ENCODE measurements at regions not wholly inside any gene's neighbourhood (a gene's known extent, or its start where the extent isn't known, plus 50 kb on each side); places are given as distances from the start of the nearest gene placed in this dataset.
A peak's percentile ranks its signal among the peaks of the same experiment; 100 is the strongest.

DNA sequence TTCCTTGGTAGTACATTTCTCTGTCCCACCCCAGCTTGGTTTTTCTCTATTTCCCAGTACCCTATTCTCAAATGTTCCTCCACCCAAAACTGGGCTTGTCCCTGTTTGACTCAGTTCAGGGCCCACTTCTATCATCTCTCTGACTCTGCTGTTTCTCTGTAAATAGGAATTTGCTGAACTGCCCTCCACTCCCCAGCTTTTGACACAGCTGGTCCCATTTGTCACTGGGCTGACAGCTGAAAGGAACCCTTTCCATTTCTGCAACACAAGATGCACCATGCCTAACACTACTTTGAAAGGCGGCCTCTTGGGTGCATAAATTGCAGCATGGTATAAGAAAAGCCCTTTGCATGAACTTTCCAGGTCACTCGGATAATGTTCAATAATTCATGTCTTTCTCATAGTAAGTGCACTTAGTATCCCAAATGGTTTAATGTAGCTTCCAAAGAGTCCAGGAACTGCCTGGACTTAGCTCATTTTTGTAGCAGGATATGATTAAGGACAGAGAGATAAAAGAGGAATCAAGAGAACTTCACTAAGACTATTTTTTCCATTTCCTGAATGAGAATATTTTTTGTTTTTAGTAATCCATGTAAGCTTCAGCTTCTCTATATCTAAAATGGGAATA is 256.7 kb downstream of the CDH11 start:
- DNase-seq: no peak
- H3K79me1 ChIP-seq (ENCODE audit: insufficient read depth, low read depth, low read length, poor library complexity, severe bottlenecking): no peaks in the 10 kb centered on the region
- no peak overlapping the region for H2AK5ac ChIP-seq (ENCODE audit: insufficient read length, low read length)
- H2BK15ac ChIP-seq (ENCODE audit: low read depth, low read length): no peak overlapping the region
- no peak overlapping the region for H4K8ac ChIP-seq (replicated peaks; ENCODE audit: insufficient read length, low read depth, low read length)
- H4K5ac ChIP-seq (ENCODE audit: insufficient read length, low read depth, low read length): no peak overlapping the region
- no peak overlapping the region for H3K18ac ChIP-seq (ENCODE audit: insufficient read length, low read depth, low read length)
- H3K27me3 ChIP-seq (ENCODE audit: insufficient read depth, low read length): no peaks in the 10 kb centered on the region
- no peaks in the 10 kb centered on the region for H3K79me2 ChIP-seq (ENCODE audit: insufficient read depth, low read length)
- Mint-ChIP-seq H3K9me3 (no peaks in the 10 kb centered on the region), H3K4me1 (no peaks in the 10 kb centered on the region), H3K36me3 (ENCODE audit: insufficient read depth in 1 of 3, low read depth in 3 of 3) (no peaks in the 10 kb centered on the region), H3K4me3 (no peak overlapping the region), H3K27me3 (ENCODE audit: low read depth) (no peaks in the 10 kb centered on the region), H3K27ac (no peak overlapping the region)
- H4K91ac ChIP-seq (ENCODE audit: insufficient read length, low read depth, low read length): no peak overlapping the region
- no peak overlapping the region for H3K23ac ChIP-seq (ENCODE audit: insufficient read length, low read depth, low read length)
- no peak overlapping the region for H3T11ph ChIP-seq (ENCODE audit: low read length)
- no peak overlapping the region for H2BK120ac ChIP-seq (ENCODE audit: low read depth, low read length, poor library complexity, severe bottlenecking)
- H3K14ac ChIP-seq (ENCODE audit: insufficient read depth, low read length): peak overlapping the region; percentile 75; the same call in 1 of the 2 replicates
- no peak overlapping the region for H2AFZ ChIP-seq (ENCODE audit: low read length)
- no peak overlapping the region for H2BK5ac ChIP-seq (ENCODE audit: insufficient read length, low read length)
- H3K9ac ChIP-seq (ENCODE audit: extremely low read depth, insufficient read length, low read length): no peak overlapping the region
- WGBS (ENCODE audit: extremely low coverage, insufficient read length, low lambda C conversion rate): no CpG with 5 or more reads among the region's 2 CpGs
- H3K27ac ChIP-seq (ENCODE audit: insufficient read length, low read depth, low read length): no peak overlapping the region
- H3K4me2 ChIP-seq (ENCODE audit: insufficient read depth, insufficient read length, low read length): no peak overlapping the region
- no peaks in the 10 kb centered on the region for H3K23me2 ChIP-seq (ENCODE audit: insufficient read length, low read depth, low read length, poor library complexity, severe bottlenecking)
- TF ChIP-seq, protein P1, sequence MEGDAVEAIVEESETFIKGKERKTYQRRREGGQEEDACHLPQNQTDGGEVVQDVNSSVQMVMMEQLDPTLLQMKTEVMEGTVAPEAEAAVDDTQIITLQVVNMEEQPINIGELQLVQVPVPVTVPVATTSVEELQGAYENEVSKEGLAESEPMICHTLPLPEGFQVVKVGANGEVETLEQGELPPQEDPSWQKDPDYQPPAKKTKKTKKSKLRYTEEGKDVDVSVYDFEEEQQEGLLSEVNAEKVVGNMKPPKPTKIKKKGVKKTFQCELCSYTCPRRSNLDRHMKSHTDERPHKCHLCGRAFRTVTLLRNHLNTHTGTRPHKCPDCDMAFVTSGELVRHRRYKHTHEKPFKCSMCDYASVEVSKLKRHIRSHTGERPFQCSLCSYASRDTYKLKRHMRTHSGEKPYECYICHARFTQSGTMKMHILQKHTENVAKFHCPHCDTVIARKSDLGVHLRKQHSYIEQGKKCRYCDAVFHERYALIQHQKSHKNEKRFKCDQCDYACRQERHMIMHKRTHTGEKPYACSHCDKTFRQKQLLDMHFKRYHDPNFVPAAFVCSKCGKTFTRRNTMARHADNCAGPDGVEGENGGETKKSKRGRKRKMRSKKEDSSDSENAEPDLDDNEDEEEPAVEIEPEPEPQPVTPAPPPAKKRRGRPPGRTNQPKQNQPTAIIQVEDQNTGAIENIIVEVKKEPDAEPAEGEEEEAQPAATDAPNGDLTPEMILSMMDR (conservative IDR thresholded peaks at IDR 0.05): no peak
- no peak overlapping the region for H2BK20ac ChIP-seq (ENCODE audit: low read depth, low read length, poor library complexity, severe bottlenecking)
- no peak overlapping the region for H3K56ac ChIP-seq (ENCODE audit: insufficient read length, low read depth, low read length)
- no peaks in the 10 kb centered on the region for H4K20me1 ChIP-seq (ENCODE audit: control insufficient read depth, insufficient read depth, insufficient read length)
- H3K4me1 ChIP-seq (ENCODE audit: insufficient read depth, low read length): no peaks in the 10 kb centered on the region
- no peak overlapping the region for H3K4ac ChIP-seq (ENCODE audit: low read depth, low read length)
- no peaks in the 10 kb centered on the region for H3K9me3 ChIP-seq (ENCODE audit: control insufficient read depth, low read depth, low read length)
- H2BK12ac ChIP-seq (ENCODE audit: insufficient read length, low read depth, low read length): no peak overlapping the region

Measured in H9 (cell line).